OCI-M2 (cell line): ENCODE measurements at regions not wholly inside any gene's neighbourhood (a gene's known extent, or its start where the extent isn't known, plus 50 kb on each side); places are given as distances from the start of the nearest gene placed in this dataset.
A peak's percentile ranks its signal among the peaks of the same experiment; 100 is the strongest.
"Not testable (repeated sequence)": the region's sequence is repeated elsewhere in the genome, so short reads cannot be mapped to it uniquely, and the experiment has no call there.

Experiments used
- DNase-seq: peaks from one replicate; lab custom pipeline; 2025; ENCODE audit not compliant: unreplicated experiment; lab: John Stamatoyannopoulos, UW

GRCh38 chr20:29878777-29879442 is 1378.6 kb upstream of the DEFB115 start:
- no peak for DNase-seq

GRCh38 chr20:29881107-29881506 is 1376.4 kb upstream of the DEFB115 start:
- DNase-seq, result not testable (repeated sequence)

GRCh38 chr20:29883514-29884219 is 1373.8 kb upstream of the DEFB115 start:
- not testable (repeated sequence) for DNase-seq

GRCh38 chr20:29884322-29884721 is 1373.1 kb upstream of the DEFB115 start:
- DNase-seq, result peak; percentile 10

- not testable (repeated sequence) for DNase-seq
Measured at GRCh38 chr20:29885282-29886185, 1371.9 kb upstream of the DEFB115 start.

GRCh38 chr20:29891555-29891954 is 1365.9 kb upstream of the DEFB115 start:
- not testable (repeated sequence) for DNase-seq
